Naive thymus-derived CD4-positive, alpha-beta T cell (primary cell): ENCODE measurements at regions not wholly inside any gene's neighbourhood (a gene's known extent, or its start where the extent isn't known, plus 50 kb on each side); places are given as distances from the start of the nearest gene placed in this dataset.
"Not testable (repeated sequence)": the region's sequence is repeated elsewhere in the genome, so short reads cannot be mapped to it uniquely, and the experiment has no call there.

Source experiments
- ATAC-seq: fragments of 150-1000 bp; cut with Tn5 transposase; 2 replicates; pipeline ENCODE4 v1.10.0; 2021; ENCODE audit warnings: mild to moderate bottlenecking, moderate library complexity
- CTCF ChIA-PET: fragments of 350-600 bp; sonication (Branson Sonifier 250); formaldehyde crosslinking; loops from one replicate; lab custom pipeline; 2021; ENCODE audit warnings: antibody characterized with exemption; lab: Charles Lee
- POLR2A ChIA-PET: fragments of 350-600 bp; sonication (Branson Sonifier 250); formaldehyde crosslinking; loops from one replicate; lab custom pipeline; 2021; ENCODE audit warnings: antibody characterized with exemption, inconsistent platforms; lab: Charles Lee
- DNase-seq, 9 donors: peaks; one replicate each; pipeline versions ENCODE4 v3.0.0 to v3.0.0-alpha.2; 2020 to 2022; ENCODE audit warnings: mixed read lengths in 1 of 9
- H3K27ac ChIP-seq: one replicate; pipeline ENCODE4 v1.7.0; 2013; ENCODE audit warnings: mild to moderate bottlenecking, low read depth, low read length, moderate library complexity
- H3K27me3 ChIP-seq, 2 donors: one replicate each; pipeline ENCODE4 v1.7.0; 2013; ENCODE audit warnings: low read length in 2 of 2, mild to moderate bottlenecking in 2 of 2, moderate library complexity in 2 of 2; ENCODE audit not compliant: control insufficient read depth in 2 of 2, insufficient read depth in 2 of 2
- H3K36me3 ChIP-seq, 3 experiments: 1 replicate in 2 of 3; 2 replicates in 1 of 3; pipeline ENCODE4 v1.7.0; 2013; ENCODE audit warnings: low read length in 3 of 3, mild to moderate bottlenecking in 3 of 3, moderate library complexity in 1 of 3; ENCODE audit not compliant: insufficient read depth in 3 of 3, control insufficient read depth in 2 of 3
- H3K4me1 ChIP-seq, 2 donors: one replicate each; pipeline ENCODE4 v1.7.0; 2013; ENCODE audit warnings: low read length in 2 of 2, mild to moderate bottlenecking in 2 of 2, moderate library complexity in 1 of 2; ENCODE audit not compliant: control insufficient read depth in 2 of 2, insufficient read depth in 2 of 2
- H3K4me3 ChIP-seq: 2 replicates; pipeline ENCODE4 v1.7.0; 2013; ENCODE audit warnings: mild to moderate bottlenecking, low read length
- H3K9me3 ChIP-seq, 3 experiments: 1 replicate in 2 of 3; 2 replicates in 1 of 3; pipeline ENCODE4 v1.7.0; 2013; ENCODE audit warnings: low read length in 3 of 3; ENCODE audit not compliant: control insufficient read depth in 2 of 3
- H3K27ac Mint-ChIP-seq, 9 donors: one replicate each; pipeline ENCODE4 v1.8.0; 2020 to 2022; ENCODE audit warnings: mixed read lengths in 9 of 9, mild to moderate bottlenecking in 8 of 9, moderate library complexity in 5 of 9, inconsistent platforms in 2 of 9
- H3K27me3 Mint-ChIP-seq, 5 donors: one replicate each; pipeline ENCODE4 v1.8.0; 2021 to 2022; ENCODE audit warnings: mixed read lengths in 5 of 5, mild to moderate bottlenecking in 1 of 5
- H3K36me3 Mint-ChIP-seq, 5 donors: one replicate each; pipeline ENCODE4 v1.8.0; 2020 to 2022; ENCODE audit warnings: mixed read lengths in 5 of 5, mild to moderate bottlenecking in 3 of 5, inconsistent platforms in 1 of 5
- H3K4me1 Mint-ChIP-seq, 7 donors: one replicate each; pipeline ENCODE4 v1.8.0; 2020 to 2022; ENCODE audit warnings: mixed read lengths in 7 of 7, mild to moderate bottlenecking in 3 of 7, inconsistent platforms in 1 of 7
- H3K4me3 Mint-ChIP-seq, 10 donors: one replicate each; pipeline ENCODE4 v1.8.0; 2020 to 2022; ENCODE audit warnings: mild to moderate bottlenecking in 10 of 10, mixed read lengths in 10 of 10, moderate library complexity in 6 of 10, inconsistent platforms in 2 of 10
- H3K9me3 Mint-ChIP-seq, 11 donors: one replicate each; pipeline ENCODE4 v1.8.0; 2020 to 2022; ENCODE audit warnings: mixed read lengths in 11 of 11, mild to moderate bottlenecking in 4 of 11, inconsistent platforms in 1 of 11, moderate library complexity in 1 of 11
- intact Hi-C, 2 donors: fragments of 100-400 bp; cut with micrococcal nuclease; formaldehyde crosslinking; loops; one replicate each; pipeline ENCODE4 v1.15.1; 2023

DNA sequence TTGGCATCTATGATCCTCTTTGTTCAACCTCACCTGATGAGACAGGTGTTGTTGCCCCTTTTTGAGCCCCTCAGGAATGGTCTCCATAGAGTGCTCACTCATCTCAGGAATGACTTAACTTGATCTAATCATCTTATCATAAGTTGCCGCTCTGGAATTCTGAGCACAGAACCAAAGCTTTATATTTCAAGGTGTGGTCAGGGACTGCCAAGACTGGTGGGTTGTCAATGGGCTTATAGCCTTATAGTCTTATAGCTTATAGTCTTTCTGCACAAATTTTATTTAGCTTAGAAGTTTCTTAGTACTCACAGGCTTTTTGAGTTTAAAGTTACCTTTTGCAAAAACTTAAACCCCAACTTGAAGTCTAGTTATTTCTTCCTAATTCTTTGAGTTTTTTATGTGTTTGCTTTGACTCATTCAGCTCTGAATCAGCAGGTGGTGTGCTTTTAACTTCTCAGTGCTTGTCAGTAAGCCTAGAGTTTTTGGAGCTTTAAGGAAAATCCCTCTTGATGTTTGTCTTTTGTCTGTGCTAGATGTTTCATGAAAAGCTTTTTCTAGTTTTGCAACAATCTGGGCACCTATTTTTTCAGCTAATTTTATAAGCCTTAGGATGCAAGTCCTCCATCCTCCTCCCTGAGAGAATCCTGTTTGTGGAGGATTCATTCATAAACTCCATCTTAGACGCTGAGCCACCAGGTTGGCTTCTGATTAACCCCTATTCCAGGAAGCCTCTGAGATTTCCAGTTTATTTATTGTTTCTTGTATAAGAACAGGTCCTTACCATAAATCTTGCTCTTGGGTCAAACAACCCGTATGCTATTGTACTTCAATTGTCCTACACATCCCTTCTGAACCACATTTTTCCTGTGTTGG, 72.3 kb upstream of the SSTR4 start:
- H3K4me1 ChIP-seq, result no peaks in the 10 kb centered on the region
- Mint-ChIP-seq H3K4me1 (no peaks in the 10 kb centered on the region), H3K27ac (no peak overlapping the region), H3K36me3 (no peaks in the 10 kb centered on the region), H3K27me3 (peaks cover 0 to 20% (median 10%) of the 10 kb centered on the region in 5 donors), H3K4me3 (no peak overlapping the region), H3K9me3 (peaks cover 0 to 7% (median 2%) of the 10 kb centered on the region in 11 donors)
- H3K4me3 ChIP-seq, result no peak overlapping the region
- intact Hi-C loops, result no loop called here
- no peaks in the 10 kb centered on the region for H3K36me3 ChIP-seq
- ATAC-seq, result no peak
- H3K9me3 ChIP-seq, result no peaks in the 10 kb centered on the region
- H3K27ac ChIP-seq, result no peak overlapping the region
- CTCF ChIA-PET, result no interaction called here
- H3K27me3 ChIP-seq, result no peaks in the 10 kb centered on the region
- no peak for DNase-seq
- POLR2A ChIA-PET, result no interaction called here

DNA sequence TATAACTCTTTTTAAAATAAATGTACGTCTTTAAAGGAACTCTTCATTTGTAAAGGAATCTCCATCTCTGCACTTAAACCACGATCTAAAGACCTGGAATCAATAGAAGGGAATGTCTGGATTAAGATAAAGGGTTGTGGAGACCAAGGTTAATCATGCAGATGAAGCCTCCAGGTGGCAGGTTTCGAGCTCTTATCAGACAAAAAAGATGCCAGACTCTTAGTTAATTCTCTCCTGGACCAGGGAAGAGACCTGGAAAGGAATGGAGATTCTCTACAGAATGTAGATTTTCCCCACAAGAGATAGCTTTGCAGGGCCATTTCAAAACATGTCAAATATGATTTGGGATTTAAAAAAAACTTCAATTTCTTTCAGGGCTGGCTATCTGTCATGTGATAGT, 71.5 kb upstream of the SSTR4 start:
- Histone ChIP-seq H3K27me3 (no peaks in the 10 kb centered on the region), H3K4me3 (no peak overlapping the region), H3K4me1 (no peaks in the 10 kb centered on the region), H3K36me3 (no peaks in the 10 kb centered on the region), H3K27ac (no peak overlapping the region), H3K9me3 (no peaks in the 10 kb centered on the region)
- Mint-ChIP-seq H3K4me3 (no peak overlapping the region), H3K27me3 (peaks cover 0 to 23% (median 12%) of the 10 kb centered on the region in 5 donors), H3K27ac (no peak overlapping the region), H3K36me3 (no peaks in the 10 kb centered on the region), H3K9me3 (peaks cover 0 to 14% (median 4%) of the 10 kb centered on the region in 11 donors), H3K4me1 (no peaks in the 10 kb centered on the region)
- no peak for ATAC-seq
- ChIA-PET CTCF (no interaction called here), POLR2A (no interaction called here)
- intact Hi-C loops, result no loop called here
- no peak for DNase-seq

DNA sequence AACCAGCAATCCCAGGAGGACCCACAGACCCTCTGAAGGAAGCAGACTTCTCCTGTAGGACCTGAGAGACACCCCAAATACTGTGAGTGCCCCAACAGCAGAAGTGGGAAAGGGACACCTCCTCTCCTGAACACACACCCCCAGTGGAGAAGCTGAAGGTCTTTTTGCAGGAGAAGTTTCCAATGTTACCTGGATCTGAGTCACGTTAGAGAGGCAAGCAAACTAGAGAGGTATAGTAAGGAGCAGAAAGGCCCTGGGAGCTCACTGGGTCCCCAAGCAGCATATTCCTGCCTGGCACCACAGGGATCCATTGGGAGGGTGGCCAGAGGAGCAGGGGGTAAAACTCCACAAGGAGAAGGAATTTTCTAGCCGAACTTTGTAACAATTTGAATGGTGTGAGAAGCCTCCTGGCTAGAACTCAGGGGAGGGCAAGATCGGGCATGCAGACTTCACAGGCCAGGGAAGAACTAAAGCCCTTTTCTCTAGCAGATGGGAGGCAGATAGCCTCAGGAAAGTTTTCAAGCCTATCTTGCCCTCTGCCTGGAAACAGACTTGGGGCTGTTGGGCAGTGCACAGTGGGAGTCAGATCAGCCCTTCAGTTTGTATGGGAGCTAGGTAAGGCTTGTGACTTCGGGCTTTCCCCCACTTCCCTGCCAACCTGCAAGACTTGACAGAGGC, 68.2 kb upstream of the SSTR4 start:
- H3K27ac Mint-ChIP-seq, result no peak overlapping the region
- H3K4me3 ChIP-seq, result no peak overlapping the region
- H3K4me1 ChIP-seq, result no peaks in the 10 kb centered on the region
- H3K36me3 ChIP-seq, result no peaks in the 10 kb centered on the region
- intact Hi-C loops, result no loop called here
- no peak overlapping the region for H3K4me3 Mint-ChIP-seq
- no peaks in the 10 kb centered on the region for H3K27me3 ChIP-seq
- H3K9me3 ChIP-seq, result no peaks in the 10 kb centered on the region
- no peaks in the 10 kb centered on the region for H3K36me3 Mint-ChIP-seq
- ATAC-seq (no peak), DNase-seq (no peak)
- POLR2A ChIA-PET, result no interaction called here
- H3K4me1 Mint-ChIP-seq, result no peaks in the 10 kb centered on the region
- CTCF ChIA-PET, result no interaction called here
- peaks cover 0 to 11% (median 2%) of the 10 kb centered on the region in 11 donors for H3K9me3 Mint-ChIP-seq
- H3K27ac ChIP-seq, result no peak overlapping the region
- H3K27me3 Mint-ChIP-seq, result peaks cover 10 to 23% (median 12%) of the 10 kb centered on the region in 5 donors

DNA sequence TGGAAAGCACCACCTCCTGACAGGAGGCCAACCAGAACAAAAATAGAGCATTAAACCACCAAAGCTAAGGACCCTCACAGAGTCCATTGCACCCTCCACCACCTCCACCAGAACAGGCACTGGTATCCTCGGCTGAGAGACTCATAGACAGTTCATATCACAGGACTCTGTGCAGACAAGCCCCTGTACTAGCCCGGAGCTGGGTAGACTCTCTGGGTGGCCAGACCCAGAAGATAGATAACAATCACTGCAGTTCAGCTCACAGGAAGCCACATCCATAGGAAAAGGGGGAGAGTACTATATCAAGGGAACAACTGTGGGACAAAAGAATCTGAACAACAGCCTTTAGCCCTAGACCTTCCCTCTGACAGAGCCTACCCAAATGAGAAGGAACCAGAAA, 67.4 kb upstream of the SSTR4 start:
- CTCF ChIA-PET, H3K27ac Mint-ChIP-seq, H3K4me1 ChIP-seq, POLR2A ChIA-PET, H3K36me3 Mint-ChIP-seq, H3K36me3 ChIP-seq, H3K4me1 Mint-ChIP-seq, H3K27me3 ChIP-seq, H3K4me3 Mint-ChIP-seq, intact Hi-C loops, DNase-seq, H3K9me3 ChIP-seq, ATAC-seq, H3K4me3 ChIP-seq, H3K27ac ChIP-seq: not testable (repeated sequence)
- peaks cover 10 to 23% (median 12%) of the 10 kb centered on the region in 5 donors for H3K27me3 Mint-ChIP-seq
- H3K9me3 Mint-ChIP-seq, result peaks cover 0 to 11% (median 2%) of the 10 kb centered on the region in 11 donors

DNA sequence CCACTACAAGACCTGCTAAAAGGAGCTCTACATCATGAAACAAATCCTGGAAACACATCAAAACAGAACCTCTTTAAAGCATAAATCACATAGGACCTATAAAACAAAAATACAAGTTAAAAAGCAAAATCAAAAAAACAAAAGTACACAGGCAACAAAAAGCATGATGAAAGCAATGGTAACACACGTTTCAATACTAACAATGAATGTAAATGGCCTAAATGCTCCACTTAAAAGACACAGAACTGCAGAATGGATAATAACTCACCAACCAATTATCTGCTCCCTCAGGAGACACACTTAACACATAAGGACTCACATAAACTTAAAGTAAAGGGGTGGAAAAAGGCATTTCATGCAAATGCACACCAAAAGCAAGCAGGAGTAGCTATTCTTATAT, 66.1 kb upstream of the SSTR4 start:
- H3K4me3 ChIP-seq, H3K27ac Mint-ChIP-seq, H3K36me3 Mint-ChIP-seq, H3K4me3 Mint-ChIP-seq, H3K27ac ChIP-seq, H3K4me1 ChIP-seq, H3K27me3 ChIP-seq, H3K36me3 ChIP-seq, DNase-seq, intact Hi-C loops, POLR2A ChIA-PET, H3K4me1 Mint-ChIP-seq, CTCF ChIA-PET, ATAC-seq, H3K9me3 ChIP-seq: not testable (repeated sequence)
- Mint-ChIP-seq H3K9me3 (peaks cover 0 to 11% (median 3%) of the 10 kb centered on the region in 11 donors), H3K27me3 (peaks cover 10 to 23% (median 12%) of the 10 kb centered on the region in 5 donors)

DNA sequence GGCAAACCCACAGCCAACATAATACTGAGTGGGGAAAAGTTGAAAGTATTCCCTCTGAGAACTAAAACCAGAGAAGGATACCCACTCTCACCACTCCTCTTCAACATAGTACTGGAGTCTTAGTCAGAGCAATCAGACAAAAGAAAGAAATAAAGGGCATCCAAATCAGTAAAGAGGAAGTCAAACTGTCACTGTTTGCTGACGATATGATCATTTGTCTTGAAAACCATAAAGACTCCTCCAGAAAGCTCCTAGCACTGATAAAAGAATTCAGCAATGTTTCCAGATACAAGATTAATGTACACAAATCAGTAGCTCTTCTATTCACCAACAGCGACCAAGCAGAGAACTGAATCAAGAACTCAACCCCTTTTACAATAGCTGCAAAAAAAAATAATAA, 64.0 kb upstream of the SSTR4 start:
- H3K36me3 Mint-ChIP-seq, ATAC-seq, H3K36me3 ChIP-seq, DNase-seq, H3K27ac Mint-ChIP-seq, H3K4me3 ChIP-seq, POLR2A ChIA-PET, CTCF ChIA-PET, H3K27ac ChIP-seq, H3K9me3 ChIP-seq, intact Hi-C loops, H3K4me1 Mint-ChIP-seq, H3K27me3 ChIP-seq, H3K4me1 ChIP-seq, H3K4me3 Mint-ChIP-seq: not testable (repeated sequence)
- Mint-ChIP-seq H3K9me3 (peaks cover 0 to 11% (median 3%) of the 10 kb centered on the region in 11 donors), H3K27me3 (peaks cover 8 to 15% (median 11%) of the 10 kb centered on the region in 5 donors)
